HG03135 (cell line): ENCODE measurements at regions not wholly inside any gene's neighbourhood (a gene's known extent, or its start where the extent isn't known, plus 50 kb on each side); places are given as distances from the start of the nearest gene placed in this dataset.

Source experiments
- ATAC-seq: cut with Tn5 transposase; IDR thresholded peaks from one replicate; pipeline ENCODE4 v1.9.1; 2021; ENCODE audit warnings: mild to moderate bottlenecking, moderate library complexity; ENCODE audit not compliant: unreplicated experiment

DNA sequence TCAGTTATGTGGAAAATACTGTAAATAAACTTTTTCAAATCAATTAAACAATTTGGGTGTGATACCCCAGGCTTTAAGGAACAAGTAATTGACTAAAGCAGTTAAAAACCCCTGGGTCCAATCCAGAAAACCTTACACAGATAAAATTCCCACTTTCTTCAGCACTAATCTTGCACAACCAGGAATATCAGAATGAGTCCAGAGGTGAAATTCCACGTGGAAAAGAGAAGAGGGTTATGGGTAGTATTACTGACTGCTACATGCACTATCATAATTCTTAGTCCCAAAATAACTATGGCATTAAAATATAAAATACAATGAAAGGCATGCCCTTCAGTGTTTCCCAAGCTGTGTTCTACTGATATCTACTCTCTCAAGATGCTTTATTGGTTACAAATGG is 135.7 kb upstream of the STEAP4 start:
- ATAC-seq: no peak

DNA sequence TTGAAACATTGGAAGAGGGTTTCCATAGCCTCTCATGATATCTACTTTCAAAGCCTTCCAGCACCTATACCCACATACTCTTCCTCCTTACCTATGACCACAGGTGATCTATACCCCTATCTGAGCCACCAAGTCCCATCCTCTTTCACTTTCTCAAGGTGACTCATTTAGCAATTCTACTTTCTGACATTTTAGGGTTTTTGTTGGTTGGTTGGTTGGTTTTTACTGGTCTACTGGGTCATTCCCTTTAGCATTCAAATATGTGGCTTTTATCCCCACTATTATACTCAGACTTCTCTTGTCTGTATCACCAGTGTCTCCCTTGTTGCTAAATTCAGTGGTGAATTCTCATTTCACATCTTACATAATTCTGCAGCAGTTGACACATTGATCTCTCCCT is 130.4 kb upstream of the STEAP4 start:
- no peak for ATAC-seq

DNA sequence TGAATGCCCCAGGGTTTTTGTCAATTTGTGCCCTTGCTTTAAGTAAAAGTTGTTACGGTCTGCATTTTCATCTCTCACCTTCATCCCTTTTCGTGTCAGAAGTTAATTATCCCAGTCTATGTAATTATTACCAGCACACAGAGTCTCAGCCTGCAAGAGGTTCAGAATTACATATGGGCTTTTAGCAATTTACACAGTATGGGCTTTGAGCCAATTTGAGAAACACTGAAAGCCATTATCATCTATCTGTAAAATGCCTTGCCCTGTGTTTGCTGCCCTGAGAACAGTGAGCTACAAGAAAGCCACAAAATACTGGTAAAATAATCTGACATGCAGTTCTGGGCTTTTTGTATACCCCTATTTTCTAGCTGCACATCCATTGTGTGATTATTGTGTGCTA is 125.6 kb upstream of the STEAP4 start:
- ATAC-seq: no peak

DNA sequence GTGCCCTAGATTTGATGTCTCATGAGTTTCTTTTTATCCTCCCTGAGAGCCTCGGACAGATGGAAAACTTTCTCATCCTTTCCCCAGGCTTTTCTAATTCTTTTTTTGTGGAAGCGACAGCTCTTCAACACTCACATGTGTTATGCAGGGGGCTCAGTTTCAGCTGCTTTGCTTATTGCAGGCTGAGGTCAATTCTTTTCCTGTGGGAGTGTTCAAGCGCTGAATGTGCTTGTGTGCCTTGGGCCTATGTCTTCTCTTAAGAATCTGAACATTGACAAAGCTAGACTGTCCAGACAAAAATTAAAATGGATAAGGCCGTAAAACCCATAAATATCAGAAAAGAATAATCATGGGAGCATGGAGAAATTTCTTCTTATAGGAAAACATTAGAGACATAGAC is 125.2 kb upstream of the STEAP4 start:
- ATAC-seq: no peak

DNA sequence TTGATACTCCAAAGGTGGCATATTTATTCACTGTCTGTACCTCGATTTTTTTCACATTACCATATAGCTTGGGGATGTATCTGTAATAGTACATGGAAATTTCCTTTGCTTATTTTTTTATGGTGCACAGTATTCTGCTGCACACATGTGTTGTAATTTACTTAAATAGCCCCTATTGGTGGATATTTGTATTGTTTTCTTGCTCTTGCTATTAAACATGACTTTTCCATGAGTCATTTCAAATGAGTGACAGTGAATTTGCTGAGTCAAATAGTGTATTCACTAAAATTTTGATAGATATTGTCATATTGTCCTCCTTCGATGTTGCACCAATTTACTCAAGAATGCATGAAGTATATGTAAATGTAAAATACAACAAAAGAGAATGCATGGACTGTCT is 122.7 kb upstream of the STEAP4 start:
- ATAC-seq: no peak

DNA sequence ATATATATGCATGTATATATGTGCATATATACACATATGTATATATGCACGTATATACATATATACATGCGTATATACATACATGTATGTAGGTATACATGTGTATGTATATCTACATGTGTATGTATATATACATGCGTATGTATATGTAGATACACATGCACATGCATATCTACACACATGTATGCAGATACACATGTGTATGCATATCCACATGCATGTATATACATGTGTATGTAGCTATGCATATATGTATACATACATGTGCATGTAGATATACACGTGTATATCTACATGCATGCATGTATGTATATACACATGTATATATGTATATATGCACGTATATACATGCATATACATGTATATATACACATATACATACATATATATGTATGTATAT is 95.8 kb upstream of the STEAP4 start:
- ATAC-seq: no peak

DNA sequence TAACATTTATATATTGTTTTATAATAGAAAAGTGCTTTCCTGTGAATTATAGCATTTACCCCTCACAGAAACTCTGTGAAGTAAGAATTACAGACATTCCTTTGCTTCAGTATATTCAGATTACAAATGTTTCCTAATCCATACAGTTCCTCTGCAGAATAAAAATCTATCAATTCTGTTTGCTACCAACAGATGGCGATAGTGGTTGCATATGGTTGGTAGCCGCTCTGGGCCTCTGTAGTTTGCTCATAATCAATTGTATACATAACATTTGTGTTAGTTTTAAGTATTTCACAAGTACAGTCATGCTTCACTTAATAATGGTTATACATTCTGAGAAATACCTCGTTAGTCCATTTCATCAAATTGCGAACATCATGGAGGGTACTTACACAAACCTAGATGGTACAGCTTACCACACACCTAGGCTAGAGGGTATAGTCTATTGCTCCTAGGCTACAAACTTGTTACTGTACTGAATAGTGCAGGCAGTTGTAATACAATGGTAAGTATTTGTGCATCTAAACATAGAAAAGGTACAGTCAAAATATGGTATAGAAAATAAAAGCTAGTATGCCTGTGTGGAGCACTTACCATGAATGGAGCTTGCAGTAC is 94.4 kb upstream of the STEAP4 start:
- ATAC-seq: peak; percentile 42

DNA sequence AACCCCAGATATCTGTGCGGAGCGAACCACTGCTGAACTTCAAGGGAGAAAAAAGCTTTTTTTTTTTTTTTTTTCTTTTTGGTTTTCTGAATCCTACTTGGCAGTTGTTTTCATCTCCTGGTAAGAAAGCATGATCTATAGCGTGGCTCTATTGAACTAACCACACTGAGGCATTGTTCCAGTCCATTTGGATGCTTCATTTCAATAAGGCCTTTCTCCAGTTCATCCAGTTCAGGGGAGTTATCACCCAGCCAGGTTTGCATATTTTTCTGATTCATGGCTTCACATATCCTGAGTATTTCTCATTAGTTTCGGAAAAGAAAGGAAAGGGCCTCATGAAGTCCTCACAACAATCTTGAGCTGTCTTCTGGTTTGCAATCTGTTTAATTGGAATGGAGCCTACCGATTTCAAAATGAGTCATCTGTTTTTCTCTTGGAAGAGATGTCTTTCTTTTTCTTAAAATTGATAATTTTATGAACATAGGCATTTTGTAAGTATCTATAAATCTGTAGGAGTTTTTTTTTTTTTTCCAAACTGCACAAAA is 93.1 kb upstream of the STEAP4 start:
- no peak for ATAC-seq

DNA sequence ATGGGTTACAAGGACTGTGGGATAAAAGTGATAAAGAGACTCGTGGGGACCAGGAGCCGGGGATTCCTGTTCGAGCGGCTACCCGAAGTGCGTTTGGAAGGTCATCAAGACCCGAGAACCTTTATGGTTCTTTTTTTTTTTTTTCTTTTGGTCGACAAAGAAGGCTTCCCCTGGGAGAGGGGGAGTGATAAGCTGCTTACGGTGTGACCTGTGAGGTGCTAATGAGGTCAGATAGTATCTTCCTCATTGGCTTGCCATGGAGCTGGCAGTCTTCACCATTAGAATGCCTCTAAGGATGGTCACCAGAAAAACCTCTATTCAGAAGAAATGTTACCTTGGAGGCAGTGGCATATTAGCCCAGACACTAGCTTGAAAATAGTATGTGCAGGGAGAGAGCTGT is 92.3 kb upstream of the STEAP4 start:
- no peak for ATAC-seq

DNA sequence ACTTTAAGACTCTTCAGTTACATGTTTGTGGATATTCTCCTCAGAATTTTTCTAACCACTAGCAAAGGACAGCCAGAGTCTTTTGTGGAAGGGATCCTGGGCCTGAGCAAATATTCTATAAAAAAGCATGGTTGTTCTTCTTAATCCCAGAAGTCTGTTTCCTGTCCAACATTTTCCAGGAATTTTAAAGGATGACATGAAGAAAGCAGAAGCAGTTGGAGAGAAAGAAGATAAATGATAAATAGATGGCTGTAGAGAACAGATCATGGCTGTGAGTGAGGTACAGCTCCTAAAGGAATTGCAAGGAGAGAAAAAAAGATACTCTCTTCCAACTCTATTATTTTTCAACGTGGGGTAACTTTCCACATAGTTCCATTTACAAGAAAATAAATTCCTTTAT is 91.8 kb upstream of the STEAP4 start:
- no peak for ATAC-seq

DNA sequence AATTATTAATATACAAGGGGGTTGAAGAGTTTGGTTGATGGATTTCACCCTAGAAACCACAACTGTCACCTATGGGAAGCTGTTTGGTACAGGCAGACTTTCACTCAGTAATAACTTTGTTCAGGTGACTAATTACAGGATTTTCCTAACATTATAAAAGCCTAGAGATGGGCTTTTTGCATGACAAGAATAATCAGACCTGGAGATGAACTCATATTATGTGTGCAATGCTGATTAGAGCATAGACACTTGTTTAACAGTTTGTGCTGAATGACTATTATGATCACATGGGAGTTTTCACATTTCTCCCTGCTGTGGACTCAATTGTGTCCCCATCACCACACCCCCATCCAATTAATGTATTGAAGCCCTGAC is 90.2 kb upstream of the STEAP4 start:
- ATAC-seq: peak; percentile 40

DNA sequence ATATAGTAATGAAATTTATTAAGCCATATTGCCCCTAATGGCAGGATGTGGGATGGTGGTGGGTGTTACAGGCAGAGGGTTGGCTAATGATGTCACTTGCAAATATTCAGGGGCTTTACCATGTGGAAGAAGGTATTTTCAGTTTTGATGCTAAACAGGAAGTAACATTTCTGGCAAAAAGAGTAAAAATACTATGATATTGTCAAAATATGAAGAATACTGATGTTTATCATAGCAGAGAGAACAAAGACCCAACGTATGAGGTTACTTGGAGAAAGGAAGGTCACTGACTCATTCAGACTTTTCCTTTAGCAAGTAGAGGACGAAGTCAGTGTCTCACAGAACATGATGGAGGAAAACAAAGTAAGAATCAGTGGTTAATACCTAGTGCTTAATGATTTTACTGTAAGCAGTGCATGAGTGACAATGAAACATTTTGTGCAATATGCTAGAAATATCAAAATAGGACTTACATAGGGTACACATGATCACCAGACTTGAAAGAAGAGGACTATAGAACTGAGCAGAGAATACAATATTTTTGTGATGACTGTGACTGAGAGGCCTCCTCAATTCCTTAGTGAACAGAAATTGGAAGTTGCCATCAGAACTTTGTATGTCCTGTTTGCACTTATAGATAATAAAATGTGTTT is 89.7 kb upstream of the STEAP4 start:
- ATAC-seq: peak; percentile 83

DNA sequence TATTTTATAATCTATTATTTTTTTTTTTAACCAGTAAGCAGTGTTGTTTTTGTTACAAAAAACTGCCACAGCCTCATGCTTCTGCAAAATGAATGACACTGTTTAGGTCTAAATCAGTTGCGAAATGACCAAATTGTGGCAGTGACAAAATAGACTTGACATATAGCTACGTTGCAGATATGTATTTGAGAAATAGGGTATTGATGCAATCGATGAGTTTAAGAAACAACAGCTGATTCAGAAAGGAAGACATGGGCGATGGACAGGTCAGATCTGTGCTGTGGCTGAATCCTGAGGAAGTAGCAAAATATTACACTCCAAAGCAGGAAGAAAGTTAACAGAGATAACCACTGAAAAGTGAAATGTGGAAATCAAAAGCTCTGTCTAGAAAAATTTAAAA is 89.0 kb upstream of the STEAP4 start:
- ATAC-seq: no peak

DNA sequence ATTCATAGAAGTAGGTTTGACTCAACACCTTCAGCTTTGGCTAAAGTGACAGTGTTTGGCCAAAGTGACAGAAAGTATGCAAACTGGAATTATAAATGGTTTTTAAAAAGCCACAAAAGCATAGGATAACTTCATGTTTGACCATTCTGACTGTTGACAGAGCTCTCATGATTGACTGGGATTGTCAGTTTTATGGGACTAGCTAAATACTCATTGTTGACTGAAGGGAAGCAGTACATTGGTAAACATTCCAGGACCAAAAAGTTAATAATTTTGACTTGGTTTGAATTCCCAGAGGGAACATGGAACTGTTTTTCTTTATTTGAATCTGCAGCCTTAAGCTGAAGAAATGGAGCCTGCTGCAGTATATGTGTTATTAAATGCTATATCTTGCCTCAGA is 84.6 kb upstream of the STEAP4 start:
- no peak for ATAC-seq

DNA sequence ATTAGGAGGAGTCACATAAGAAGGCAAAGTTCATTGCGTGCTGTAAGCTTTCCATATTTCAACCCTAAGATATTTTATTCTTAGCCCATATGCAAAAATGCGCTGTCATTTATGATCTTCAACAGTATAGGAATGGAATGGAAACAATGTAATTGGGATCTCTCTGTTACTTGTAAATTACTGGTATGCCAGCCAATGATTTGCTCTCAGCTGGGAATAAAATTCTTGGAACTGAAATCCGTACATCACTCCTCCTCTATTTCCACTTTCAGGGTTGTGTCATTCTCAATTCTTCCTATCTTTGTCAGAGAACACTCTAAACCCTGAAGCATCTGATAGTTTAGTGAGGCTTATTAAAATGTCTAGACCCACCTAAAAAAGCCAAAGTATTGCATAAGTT is 80.7 kb upstream of the STEAP4 start:
- ATAC-seq: no peak

DNA sequence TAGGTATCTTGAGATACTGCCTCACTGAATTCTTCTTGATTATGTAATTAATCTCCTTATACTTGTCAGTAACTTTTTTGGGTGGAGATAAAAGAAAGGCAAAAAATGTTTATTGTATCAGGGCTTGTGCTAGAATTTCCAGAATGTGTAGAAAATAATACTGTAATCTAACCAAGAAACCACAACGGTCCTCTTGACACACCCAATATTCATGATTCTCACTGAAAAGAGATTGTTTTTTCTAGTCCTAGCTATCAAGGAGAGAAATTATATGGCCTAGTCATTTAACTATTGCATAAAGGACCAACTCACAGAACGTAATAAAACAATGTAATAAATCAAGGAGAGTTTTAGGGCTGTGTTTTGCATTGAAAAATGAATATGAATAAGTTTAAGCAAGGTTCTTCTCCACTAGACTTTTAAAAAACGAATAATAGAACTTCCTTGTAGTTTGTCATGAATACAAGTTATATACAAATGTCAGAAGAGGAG is 80.0 kb upstream of the STEAP4 start:
- ATAC-seq: no peak

DNA sequence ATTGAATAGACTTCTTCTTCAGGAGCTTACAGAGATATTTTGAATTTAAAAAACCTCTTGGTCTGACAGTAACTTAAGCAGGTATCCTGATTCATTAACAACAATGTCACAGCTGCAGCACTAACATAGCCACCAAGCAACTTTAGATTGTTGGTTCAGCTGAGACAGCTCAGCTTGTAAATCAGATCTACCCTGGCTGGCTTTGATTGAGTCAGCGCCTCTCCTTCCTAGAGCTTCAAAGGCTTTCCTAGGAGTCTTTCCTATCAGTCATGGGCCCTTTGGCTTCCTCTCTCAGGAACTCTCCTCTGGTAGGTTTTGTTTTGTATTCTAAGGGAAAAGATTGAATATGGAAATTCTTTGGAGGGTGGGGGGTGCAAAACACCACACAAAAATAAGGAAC is 70.7 kb upstream of the STEAP4 start:
- no peak for ATAC-seq

DNA sequence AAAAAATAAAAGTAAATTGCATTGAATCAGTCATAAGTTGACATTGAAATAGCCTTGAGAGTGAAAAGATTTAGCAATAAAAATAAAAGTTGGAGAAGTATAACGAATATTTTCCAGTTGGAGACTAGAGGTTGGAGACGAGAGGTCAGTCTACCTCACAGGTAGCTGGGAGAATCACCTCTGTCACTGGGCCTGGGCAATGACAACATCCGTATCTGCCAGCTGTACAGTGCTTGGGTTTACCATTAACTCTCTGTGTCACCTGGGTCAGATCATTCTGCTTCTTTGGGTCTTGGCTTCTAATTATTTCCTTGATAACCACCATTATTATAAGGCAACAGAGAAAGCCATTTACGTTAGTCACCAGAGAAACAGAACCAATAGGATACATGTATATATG is 62.0 kb upstream of the STEAP4 start:
- no peak for ATAC-seq

DNA sequence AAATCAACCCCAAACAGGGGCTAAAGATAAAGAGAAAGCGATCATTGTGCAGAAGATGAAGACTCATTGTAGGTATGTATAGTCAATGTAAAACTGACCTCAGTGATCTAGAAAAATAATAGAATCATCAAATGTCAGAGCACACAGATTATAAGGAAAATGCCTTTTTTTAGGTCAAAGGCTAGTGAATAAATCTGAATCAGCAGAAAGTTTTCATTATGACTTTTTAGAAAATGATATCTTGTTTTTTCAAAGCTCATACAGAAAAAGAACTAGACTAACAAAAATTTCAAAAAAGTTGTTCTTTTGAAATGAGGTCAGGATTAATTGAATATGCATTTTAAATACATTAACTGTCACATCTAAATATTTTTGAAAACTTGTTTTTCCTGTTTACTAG is 60.2 kb upstream of the STEAP4 start:
- no peak for ATAC-seq

DNA sequence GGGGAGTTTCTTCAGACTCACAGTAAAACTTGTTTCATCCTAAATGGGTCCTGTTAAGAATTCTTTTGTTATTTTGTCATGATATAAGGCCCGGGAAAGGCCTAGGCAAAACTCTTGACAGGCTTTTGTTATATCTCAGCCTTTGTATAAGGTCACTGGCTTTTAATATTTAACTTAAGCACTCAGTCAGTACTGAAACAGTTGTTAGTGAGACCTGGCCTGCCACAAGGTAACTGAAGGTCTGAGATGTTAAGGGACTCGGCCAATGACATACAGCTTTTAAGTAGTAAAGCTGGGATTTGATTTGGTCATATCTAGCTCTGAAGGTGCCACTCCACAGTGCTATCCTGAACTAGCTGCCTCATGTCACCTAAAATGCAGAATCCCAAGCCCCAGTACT is 57.2 kb upstream of the STEAP4 start:
- ATAC-seq: no peak

DNA sequence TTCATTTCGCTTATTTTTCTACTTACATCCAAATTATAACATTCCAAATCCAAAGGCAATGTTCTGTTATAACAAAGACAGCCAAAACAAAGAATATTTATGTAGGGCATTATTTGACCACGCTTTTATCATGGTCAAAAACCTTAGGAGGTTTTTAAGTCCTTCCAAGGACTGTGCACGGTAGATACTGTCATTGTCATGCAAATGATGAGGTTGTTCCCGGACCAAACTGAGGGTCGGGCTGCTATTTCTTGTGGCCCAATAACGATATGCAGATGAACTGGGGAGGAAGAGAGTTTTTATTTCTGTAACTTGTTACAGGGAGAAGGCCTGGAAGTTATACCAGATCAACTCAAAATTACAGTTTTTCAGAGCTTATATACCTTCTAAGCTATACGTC is 56.6 kb upstream of the STEAP4 start:
- no peak for ATAC-seq

DNA sequence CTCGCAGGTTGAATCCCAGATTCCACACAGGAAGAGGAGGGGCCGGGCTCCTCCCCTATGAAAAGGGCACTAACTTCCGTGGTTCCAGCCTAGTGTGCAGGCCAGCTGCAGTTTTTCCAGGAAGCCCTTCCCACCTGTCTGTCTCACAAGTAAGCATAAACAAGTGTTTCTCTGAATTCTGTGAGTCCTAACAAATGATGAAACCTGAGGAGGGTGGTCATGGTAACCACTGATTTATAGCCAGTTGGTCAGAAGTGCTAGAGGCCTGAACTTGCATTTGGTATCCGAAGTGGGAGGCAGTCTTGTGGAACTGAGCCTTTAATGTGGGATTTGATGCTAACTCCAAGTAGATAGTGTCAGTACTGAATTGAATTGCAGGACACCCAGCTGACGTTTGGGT is 54.7 kb upstream of the STEAP4 start:
- no peak for ATAC-seq

DNA sequence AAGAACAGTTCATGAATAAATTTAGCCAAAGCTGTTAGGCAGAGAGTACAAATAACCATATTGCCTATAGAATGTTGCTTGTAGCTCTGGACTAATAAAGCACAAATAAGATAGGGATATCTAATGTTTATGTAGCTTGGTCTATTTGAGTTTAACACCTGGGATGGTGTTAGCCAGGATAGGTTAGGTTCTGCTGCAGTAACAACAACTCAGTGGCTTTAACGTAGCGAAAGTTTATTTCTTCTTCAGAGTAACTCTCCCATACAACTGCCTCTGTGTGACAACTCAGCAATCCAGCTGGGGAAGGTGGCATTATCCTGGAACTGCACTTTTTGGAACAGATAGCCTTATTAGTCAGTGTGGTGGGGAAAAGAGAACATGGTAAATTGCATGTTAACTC is 52.2 kb upstream of the STEAP4 start:
- ATAC-seq: no peak
